Endothelial cell of umbilical vein (primary cell): ENCODE measurements at regions not wholly inside any gene's neighbourhood (a gene's known extent, or its start where the extent isn't known, plus 50 kb on each side); places are given as distances from the start of the nearest gene placed in this dataset.

Experiments
- BruUV-seq: library from RNA; stranded (reverse); fragments of 400-500 nt; replicated peaks from 2 replicates; lab custom pipeline; 2021; lab: Mats Ljungman, UMichigan
- CTCF ChIA-PET: fragments of 300-600, 350-600 bp; sonication (Branson Sonifier 250); formaldehyde crosslinking; loops from one replicate; lab custom pipeline; 2021; ENCODE audit warnings: antibody characterized with exemption, inconsistent platforms; lab: Charles Lee
- POLR2A ChIA-PET: fragments of 300-600, 350-600 bp; sonication (Branson Sonifier 250); formaldehyde crosslinking; loops from one replicate; lab custom pipeline; 2021; ENCODE audit warnings: antibody characterized with exemption, inconsistent platforms; lab: Charles Lee
- DNase-seq: peaks from one replicate; pipeline ENCODE4 v3.0.0-alpha.2; 2011; ENCODE audit warnings: low read depth, low spot score
- FAIRE-seq: peaks from 2 replicates; lab custom pipeline; 2011; peaks lifted over from hg19 to GRCh38; lab: Jason Lieb, UNC
- H2AFZ ChIP-seq: 2 replicates; pipeline ENCODE4 v1.6.0; 2012; ENCODE audit warnings: low read depth, low read length, control low read depth, inconsistent platforms
- H3K27ac ChIP-seq: 2 replicates; pipeline ENCODE4 v1.5.1; 2011; ENCODE audit warnings: low read depth, mild to moderate bottlenecking, control low read depth, low read length, moderate library complexity; ENCODE audit not compliant: insufficient read depth
- H3K27me3 ChIP-seq, 2 experiments: 2 replicates each; pipeline versions ENCODE4 v1.6.0 to v1.6.1; 2011; ENCODE audit warnings: low read length in 2 of 2, mixed read lengths in 1 of 2; ENCODE audit not compliant: control insufficient read depth in 2 of 2, insufficient read depth in 2 of 2
- H3K36me3 ChIP-seq, 2 experiments: 2 replicates in 1 of 2; 3 replicates in 1 of 2; pipeline ENCODE4 v1.5.1; 2011; ENCODE audit warnings: low read length in 2 of 2, mild to moderate bottlenecking in 1 of 2, moderate library complexity in 1 of 2; ENCODE audit not compliant: control insufficient read depth in 2 of 2, insufficient read depth in 2 of 2; ENCODE audit errors: extremely low read depth in 1 of 2
- H3K4me1 ChIP-seq: 3 replicates; pipeline ENCODE4 v1.5.1; 2011; ENCODE audit warnings: mild to moderate bottlenecking, low read length; ENCODE audit not compliant: control insufficient read depth, insufficient read depth; ENCODE audit errors: extremely low read depth
- H3K4me2 ChIP-seq: 2 replicates; pipeline ENCODE4 v1.6.1; 2011; ENCODE audit warnings: low read length, control low read depth, mixed read lengths; ENCODE audit not compliant: insufficient read depth
- H3K4me3 ChIP-seq, 3 experiments: fragments of 200-600 bp in 1 of 3; sonication (generic), shearing (Covaris generic) in 1 of 3; replicated peaks in 1 of 3; 2 replicates each; pipeline ENCODE4 v1.5.1; 2011 to 2016; ENCODE audit warnings: control low read depth in 3 of 3, low read length in 3 of 3, mild to moderate bottlenecking in 2 of 3, inconsistent platforms in 1 of 3, low read depth in 1 of 3, moderate library complexity in 1 of 3; ENCODE audit not compliant: insufficient read depth in 1 of 3
- H3K79me2 ChIP-seq: 2 replicates; pipeline ENCODE4 v1.6.0; 2012; ENCODE audit warnings: low read length, inconsistent platforms; ENCODE audit not compliant: control insufficient read depth, insufficient read depth
- H3K9ac ChIP-seq: replicated peaks from 2 replicates; pipeline ENCODE3; 2011; ENCODE audit warnings: low read length, control low read depth; ENCODE audit not compliant: insufficient read depth; ENCODE audit errors: extremely low read depth
- H3K9me1 ChIP-seq: replicated peaks from 3 replicates; pipeline ENCODE4 v1.6.0; 2011; ENCODE audit warnings: mild to moderate bottlenecking, low read length; ENCODE audit not compliant: control insufficient read depth, insufficient read depth; ENCODE audit errors: extremely low read depth
- H3K9me3 ChIP-seq: replicated peaks from 2 replicates; pipeline ENCODE4 v1.5.1; 2012; ENCODE audit warnings: low read length, inconsistent platforms; ENCODE audit not compliant: control insufficient read depth, insufficient read depth
- H4K20me1 ChIP-seq: replicated peaks from 2 replicates; pipeline ENCODE3; 2011; ENCODE audit warnings: mild to moderate bottlenecking, low read length; ENCODE audit not compliant: control insufficient read depth, insufficient read depth; ENCODE audit errors: extremely low read depth
- EZH2 ChIP-seq: IDR thresholded peaks from 2 replicates; pipeline ENCODE4 v1.6.1; 2012; ENCODE audit warnings: borderline replicate concordance, low read depth, mild to moderate bottlenecking, moderate library complexity, low read length, inconsistent platforms; ENCODE audit not compliant: severe bottlenecking
- FOS ChIP-seq: IDR thresholded peaks from 2 replicates; pipeline ENCODE4 v1.6.1; 2011; ENCODE audit warnings: mild to moderate bottlenecking, low read length, moderate library complexity, borderline replicate concordance; ENCODE audit not compliant: insufficient read depth
- GATA2 ChIP-seq: IDR thresholded peaks from 2 replicates; pipeline ENCODE4 v1.7.0; 2011; ENCODE audit warnings: low read depth, mild to moderate bottlenecking, moderate library complexity, mixed read lengths, low read length; ENCODE audit not compliant: insufficient read length, insufficient read depth
- JUN ChIP-seq: IDR thresholded peaks from 2 replicates; pipeline ENCODE4 v1.6.1; 2011; ENCODE audit warnings: borderline replicate concordance, low read depth; ENCODE audit not compliant: insufficient read length, insufficient read depth
- MAX ChIP-seq: IDR thresholded peaks from 2 replicates; pipeline ENCODE4 v1.6.1; 2011; ENCODE audit not compliant: insufficient read depth, insufficient read length
- MYC ChIP-seq: IDR thresholded peaks from one replicate; pipeline ENCODE4 v1.6.1; 2011; ENCODE audit warnings: mild to moderate bottlenecking, low read depth, low read length
- POLR2A ChIP-seq: IDR thresholded peaks from 2 replicates; pipeline ENCODE4 v1.6.1; 2012; ENCODE audit warnings: low read depth, mild to moderate bottlenecking, control low read depth, low read length
- POLR2AphosphoS5 ChIP-seq: IDR thresholded peaks from 2 replicates; pipeline ENCODE4 v1.6.1; 2012; ENCODE audit warnings: low read depth, mild to moderate bottlenecking, control low read depth, low read length, moderate library complexity; ENCODE audit not compliant: insufficient read depth
- dilution Hi-C: fragments of 300-500 bp; cut with MboI; formaldehyde crosslinking; loops from one replicate; pipeline ENCODE4 v1.15.0; 2019; ENCODE audit warnings: low sequenced_read_pairs; ENCODE audit not compliant: extremely low pct_ligation_motif_present
- intact Hi-C: fragments of 100-400 bp; cut with micrococcal nuclease; formaldehyde crosslinking; loops from one replicate; pipeline ENCODE4 v1.10.0; 2022
- TF ChIP-seq, protein P1 (sequence below), 2 donors: IDR thresholded peaks; 1 replicate in 1 of 2; 2 replicates in 1 of 2; pipeline ENCODE4 v1.5.1; 2011; ENCODE audit warnings: low read length in 2 of 2, mild to moderate bottlenecking in 2 of 2, moderate library complexity in 2 of 2, control low read depth in 1 of 2, inconsistent platforms in 1 of 2, low read depth in 1 of 2; ENCODE audit not compliant: insufficient read depth in 1 of 2; ENCODE audit errors: extremely low read depth in 1 of 2

GRCh38 chr10:44063686-44064085 lies 321.2 kb downstream of the CXCL12 start:
- Histone ChIP-seq H3K9ac (no peak overlapping the region), H3K79me2 (no peaks in the 10 kb centered on the region), H3K4me2 (no peak overlapping the region), H3K9me1 (no peaks in the 10 kb centered on the region), H3K4me1 (no peaks in the 10 kb centered on the region), H3K36me3 (no peaks in the 10 kb centered on the region), H3K27ac (no peak overlapping the region), H2AFZ (no peak overlapping the region), H4K20me1 (no peaks in the 10 kb centered on the region), H3K27me3 (no peaks in the 10 kb centered on the region), H3K4me3 (no peak overlapping the region), H3K9me3 (no peaks in the 10 kb centered on the region)
- no TSS peak for BruUV-seq
- CTCF ChIA-PET = no interaction called here
- POLR2A ChIA-PET = interaction anchor here (0.6 kb wide), 1 partner anchor 1591 kb away, joined by 3 read pairs; no protein-coding TSS in a partner anchor
- TF ChIP-seq MAX (no peak), POLR2AphosphoS5 (no peak), FOS (no peak), POLR2A (no peak), JUN (no peak), EZH2 (no peak), MYC (no peak), GATA2 (no peak)
- TF ChIP-seq, protein P1, sequence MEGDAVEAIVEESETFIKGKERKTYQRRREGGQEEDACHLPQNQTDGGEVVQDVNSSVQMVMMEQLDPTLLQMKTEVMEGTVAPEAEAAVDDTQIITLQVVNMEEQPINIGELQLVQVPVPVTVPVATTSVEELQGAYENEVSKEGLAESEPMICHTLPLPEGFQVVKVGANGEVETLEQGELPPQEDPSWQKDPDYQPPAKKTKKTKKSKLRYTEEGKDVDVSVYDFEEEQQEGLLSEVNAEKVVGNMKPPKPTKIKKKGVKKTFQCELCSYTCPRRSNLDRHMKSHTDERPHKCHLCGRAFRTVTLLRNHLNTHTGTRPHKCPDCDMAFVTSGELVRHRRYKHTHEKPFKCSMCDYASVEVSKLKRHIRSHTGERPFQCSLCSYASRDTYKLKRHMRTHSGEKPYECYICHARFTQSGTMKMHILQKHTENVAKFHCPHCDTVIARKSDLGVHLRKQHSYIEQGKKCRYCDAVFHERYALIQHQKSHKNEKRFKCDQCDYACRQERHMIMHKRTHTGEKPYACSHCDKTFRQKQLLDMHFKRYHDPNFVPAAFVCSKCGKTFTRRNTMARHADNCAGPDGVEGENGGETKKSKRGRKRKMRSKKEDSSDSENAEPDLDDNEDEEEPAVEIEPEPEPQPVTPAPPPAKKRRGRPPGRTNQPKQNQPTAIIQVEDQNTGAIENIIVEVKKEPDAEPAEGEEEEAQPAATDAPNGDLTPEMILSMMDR (IDR thresholded peaks at IDR 0.05; ENCODE audit: extremely low read depth in 1 of 2, insufficient read depth in 1 of 2, low read depth in 1 of 2, low read length in 2 of 2) = no peak
- dilution Hi-C loops = no loop called here
- FAIRE-seq (no peak), DNase-seq (no peak)
- intact Hi-C loops = no loop called here
